ENCODE measurements at regions not wholly inside any gene's neighbourhood (a gene's known extent, or its start where the extent isn't known, plus 50 kb on each side); places are given as distances from the start of the nearest gene placed in this dataset.
"Not testable (repeated sequence)": the region's sequence is repeated elsewhere in the genome, so short reads cannot be mapped to it uniquely, and the experiment has no call there.

DNA sequence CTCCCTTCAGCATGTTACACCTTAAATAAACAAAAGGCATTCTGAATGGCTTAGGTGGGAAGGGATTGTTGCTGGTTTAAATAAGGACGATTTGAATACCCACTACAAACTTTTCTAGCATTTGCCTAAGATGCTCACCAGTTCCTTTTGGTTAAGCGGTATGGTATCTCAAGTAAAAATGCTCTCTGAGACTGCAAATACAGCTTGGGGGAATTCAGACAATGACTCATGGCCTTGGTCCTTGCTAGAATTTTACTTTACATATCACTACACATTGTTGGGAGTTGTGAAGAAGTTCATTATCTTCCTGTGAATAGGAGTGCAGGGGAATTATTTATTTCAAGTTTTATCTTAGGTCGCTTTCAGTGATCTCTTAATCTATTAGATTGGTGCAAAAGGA is 670.7 kb downstream of the UTRN start:
- Histone ChIP-seq H3K4me1 (ENCODE audit: insufficient read depth, low read length) (no peaks in the 10 kb centered on the region), H3K27me3 (ENCODE audit: control insufficient read depth in 1 of 2, insufficient read depth in 2 of 2, low read length in 2 of 2) (no peaks in the 10 kb centered on the region), H3K27ac (ENCODE audit: low read depth in 1 of 2, low read length in 2 of 2) (no peak overlapping the region), H3K36me3 (ENCODE audit: insufficient read depth, low read length) (no peaks in the 10 kb centered on the region), H3K4me3 (ENCODE audit: low read length) (no peak overlapping the region), H3K9me3 (ENCODE audit: control insufficient read depth in 1 of 2, insufficient read depth in 1 of 2, low read length in 2 of 2) (no peaks in the 10 kb centered on the region)
- Mint-ChIP-seq H3K27me3 (no peaks in the 10 kb centered on the region), H3K36me3 (ENCODE audit: low read depth) (no peaks in the 10 kb centered on the region), H3K27ac (no peak overlapping the region), H3K9me3 (no peaks in the 10 kb centered on the region), H3K4me3 (no peak overlapping the region), H3K4me1 (ENCODE audit: low read depth) (no peaks in the 10 kb centered on the region)
- POLR2A ChIA-PET: no interaction called here
- intact Hi-C loops (cut with DNase I, micrococcal nuclease): no loop called here
- no peak for ATAC-seq (ENCODE audit: poor library complexity)
- TF ChIP-seq, protein P1, sequence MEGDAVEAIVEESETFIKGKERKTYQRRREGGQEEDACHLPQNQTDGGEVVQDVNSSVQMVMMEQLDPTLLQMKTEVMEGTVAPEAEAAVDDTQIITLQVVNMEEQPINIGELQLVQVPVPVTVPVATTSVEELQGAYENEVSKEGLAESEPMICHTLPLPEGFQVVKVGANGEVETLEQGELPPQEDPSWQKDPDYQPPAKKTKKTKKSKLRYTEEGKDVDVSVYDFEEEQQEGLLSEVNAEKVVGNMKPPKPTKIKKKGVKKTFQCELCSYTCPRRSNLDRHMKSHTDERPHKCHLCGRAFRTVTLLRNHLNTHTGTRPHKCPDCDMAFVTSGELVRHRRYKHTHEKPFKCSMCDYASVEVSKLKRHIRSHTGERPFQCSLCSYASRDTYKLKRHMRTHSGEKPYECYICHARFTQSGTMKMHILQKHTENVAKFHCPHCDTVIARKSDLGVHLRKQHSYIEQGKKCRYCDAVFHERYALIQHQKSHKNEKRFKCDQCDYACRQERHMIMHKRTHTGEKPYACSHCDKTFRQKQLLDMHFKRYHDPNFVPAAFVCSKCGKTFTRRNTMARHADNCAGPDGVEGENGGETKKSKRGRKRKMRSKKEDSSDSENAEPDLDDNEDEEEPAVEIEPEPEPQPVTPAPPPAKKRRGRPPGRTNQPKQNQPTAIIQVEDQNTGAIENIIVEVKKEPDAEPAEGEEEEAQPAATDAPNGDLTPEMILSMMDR (IDR thresholded peaks at IDR 0.05): no peak
- CTCF ChIA-PET: no interaction called here
- no peak for DNase-seq

DNA sequence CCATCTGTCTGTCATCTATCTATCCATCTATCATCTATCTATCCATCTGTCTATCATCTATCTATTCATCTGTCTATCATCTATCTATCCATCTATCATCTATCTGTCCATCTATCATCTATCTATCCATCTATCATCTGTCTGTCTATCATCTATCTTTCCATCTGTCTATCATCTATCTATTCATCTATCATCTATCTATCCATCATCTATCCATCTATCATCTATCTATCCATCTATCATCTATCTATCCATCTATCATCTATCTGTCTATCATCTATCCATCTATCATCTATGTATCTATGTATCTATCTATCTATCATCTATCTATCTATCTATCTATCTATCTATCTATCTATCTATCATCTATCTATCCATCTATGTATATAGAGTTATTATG is 671.6 kb downstream of the UTRN start:
- H3K4me3 Mint-ChIP-seq; DNase-seq; H3K4me1 ChIP-seq (ENCODE audit: insufficient read depth, low read length); H3K27ac ChIP-seq (ENCODE audit: low read depth in 1 of 2, low read length in 2 of 2); H3K9me3 Mint-ChIP-seq; H3K4me1 Mint-ChIP-seq (ENCODE audit: low read depth); H3K27me3 ChIP-seq (ENCODE audit: control insufficient read depth in 1 of 2, insufficient read depth in 2 of 2, low read length in 2 of 2); H3K36me3 ChIP-seq (ENCODE audit: insufficient read depth, low read length); H3K27me3 Mint-ChIP-seq; ATAC-seq (ENCODE audit: poor library complexity); CTCF ChIA-PET; H3K36me3 Mint-ChIP-seq (ENCODE audit: low read depth); H3K9me3 ChIP-seq (ENCODE audit: control insufficient read depth in 1 of 2, insufficient read depth in 1 of 2, low read length in 2 of 2); intact Hi-C loops (cut with DNase I, micrococcal nuclease); H3K4me3 ChIP-seq (ENCODE audit: low read length); POLR2A ChIA-PET; H3K27ac Mint-ChIP-seq: not testable (repeated sequence)

DNA sequence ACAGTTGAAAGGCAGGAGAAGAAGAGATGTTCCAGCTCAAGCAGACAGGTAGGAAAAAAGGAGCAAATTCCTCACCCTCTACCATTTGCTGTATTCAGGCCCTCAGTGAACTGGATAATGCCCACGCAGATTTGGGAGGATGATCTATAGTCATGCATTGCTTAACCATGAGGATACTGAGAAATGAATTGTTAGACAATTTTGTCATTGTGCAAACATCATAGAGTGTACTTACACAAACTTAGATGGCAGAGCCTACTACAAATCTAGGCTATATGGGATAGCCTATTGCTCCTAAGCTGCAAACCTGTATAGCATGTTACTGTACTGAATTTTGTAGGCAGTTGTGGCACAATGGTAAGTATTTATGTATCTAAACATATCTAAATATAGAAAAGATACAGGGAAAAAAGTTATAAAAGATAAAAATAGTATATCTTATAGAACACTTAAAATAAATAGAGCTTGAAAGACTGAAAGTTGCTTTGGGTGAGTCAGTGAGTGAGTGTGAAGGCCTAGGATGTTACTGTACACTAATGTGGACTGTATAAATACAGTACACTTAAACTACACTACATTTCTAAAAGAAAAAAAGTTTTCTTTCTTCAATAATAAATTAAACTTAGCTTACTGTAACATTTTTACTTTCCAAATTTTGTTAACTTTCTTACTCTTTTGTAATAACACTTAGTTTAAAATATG is 672.3 kb downstream of the UTRN start:
- ChIA-PET CTCF (no interaction called here), POLR2A (no interaction called here)
- Histone ChIP-seq H3K4me3 (ENCODE audit: low read length) (no peak overlapping the region), H3K9me3 (ENCODE audit: control insufficient read depth in 1 of 2, insufficient read depth in 1 of 2, low read length in 2 of 2) (no peaks in the 10 kb centered on the region), H3K4me1 (ENCODE audit: insufficient read depth, low read length) (no peaks in the 10 kb centered on the region), H3K27ac (ENCODE audit: low read depth in 1 of 2, low read length in 2 of 2) (no peak overlapping the region), H3K27me3 (ENCODE audit: control insufficient read depth in 1 of 2, insufficient read depth in 2 of 2, low read length in 2 of 2) (no peaks in the 10 kb centered on the region), H3K36me3 (ENCODE audit: insufficient read depth, low read length) (no peaks in the 10 kb centered on the region)
- Mint-ChIP-seq H3K9me3 (no peaks in the 10 kb centered on the region), H3K4me3 (no peak overlapping the region), H3K4me1 (ENCODE audit: low read depth) (no peaks in the 10 kb centered on the region), H3K27me3 (no peaks in the 10 kb centered on the region), H3K27ac (no peak overlapping the region), H3K36me3 (ENCODE audit: low read depth) (no peaks in the 10 kb centered on the region)
- ATAC-seq (ENCODE audit: poor library complexity) (no peak), DNase-seq (no peak)
- TF ChIP-seq, protein P1 (IDR thresholded peaks at IDR 0.05): no peak
- intact Hi-C loops (cut with DNase I, micrococcal nuclease): no loop called here

DNA sequence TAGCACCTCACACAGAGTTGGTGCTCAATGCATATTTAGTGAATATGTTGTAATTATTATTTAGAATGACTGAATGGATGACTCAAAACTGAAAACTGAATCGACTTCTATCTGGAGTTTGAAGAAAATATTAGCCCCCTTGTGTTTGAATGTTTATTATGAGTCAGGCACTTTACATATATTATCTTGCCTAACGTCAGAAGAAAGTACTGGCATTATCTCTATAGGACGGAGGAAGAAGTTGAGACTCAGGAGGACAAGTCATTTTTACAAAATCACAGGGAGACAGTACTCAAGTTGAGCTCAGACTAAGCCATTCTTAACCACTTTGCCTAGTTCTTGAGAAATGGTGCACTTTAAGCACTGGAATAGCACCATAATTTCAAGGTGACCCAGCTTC is 684.0 kb downstream of the UTRN start:
- intact Hi-C loops (cut with DNase I, micrococcal nuclease): no loop called here
- Mint-ChIP-seq H3K4me1 (ENCODE audit: low read depth) (no peaks in the 10 kb centered on the region), H3K27me3 (peaks cover 14% of the 10 kb centered on the region), H3K27ac (no peak overlapping the region), H3K36me3 (ENCODE audit: low read depth) (no peaks in the 10 kb centered on the region), H3K4me3 (no peak overlapping the region), H3K9me3 (no peaks in the 10 kb centered on the region)
- TF ChIP-seq, protein P1 (IDR thresholded peaks at IDR 0.05): no peak
- ChIA-PET POLR2A (no interaction called here), CTCF (no interaction called here)
- peaks cover 0 to 3% of the 10 kb centered on the region in 2 experiments for H3K27me3 ChIP-seq (ENCODE audit: control insufficient read depth in 1 of 2, insufficient read depth in 2 of 2, low read length in 2 of 2)
- H3K4me1 ChIP-seq (ENCODE audit: insufficient read depth, low read length): no peaks in the 10 kb centered on the region
- no peak for DNase-seq
- no peak overlapping the region for H3K4me3 ChIP-seq (ENCODE audit: low read length)
- H3K9me3 ChIP-seq (ENCODE audit: control insufficient read depth in 1 of 2, insufficient read depth in 1 of 2, low read length in 2 of 2): no peaks in the 10 kb centered on the region
- no peak overlapping the region for H3K27ac ChIP-seq (ENCODE audit: low read depth in 1 of 2, low read length in 2 of 2)
- no peaks in the 10 kb centered on the region for H3K36me3 ChIP-seq (ENCODE audit: insufficient read depth, low read length)
- ATAC-seq (ENCODE audit: poor library complexity): no peak

Data from CD4-positive, alpha-beta T cell (primary cell).